ENCODE measurements at regions not wholly inside any gene's neighbourhood (a gene's known extent, or its start where the extent isn't known, plus 50 kb on each side); places are given as distances from the start of the nearest gene placed in this dataset.

DNA sequence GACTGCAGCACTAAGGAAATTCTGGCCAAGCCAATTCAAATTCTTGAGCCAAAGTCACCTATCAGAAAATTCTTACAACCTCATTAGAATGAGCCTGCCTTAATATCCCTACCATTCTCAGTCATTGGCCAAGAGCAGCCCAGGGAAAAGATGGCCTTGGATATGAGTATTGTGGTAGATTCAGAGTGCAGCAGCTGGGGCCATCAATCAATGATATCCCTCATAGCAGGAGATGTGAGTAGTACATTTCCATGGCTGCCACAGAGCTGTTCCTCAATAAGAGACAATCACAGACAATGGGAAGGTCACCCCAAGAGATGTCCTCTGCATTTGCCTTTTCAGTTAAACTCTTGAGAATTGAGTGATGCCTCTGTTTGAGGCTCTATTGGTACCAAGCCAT, 161.6 kb downstream of the DYRK2 start:
- H3K4me2 ChIP-seq (ENCODE audit: insufficient read depth in 1 of 2, low read depth in 2 of 2, low read length in 2 of 2): no peak overlapping the region
- no peaks in the 10 kb centered on the region for H3K4me1 ChIP-seq (replicated peaks in 1 of 4; ENCODE audit: control insufficient read depth in 3 of 4, insufficient read depth in 4 of 4, low read length in 3 of 4)
- CTCF ChIA-PET (ENCODE audit: partially characterized antibody): no interaction called here
- H4K20me1 ChIP-seq (replicated peaks in 1 of 2; ENCODE audit: control insufficient read depth in 1 of 2, insufficient read depth in 2 of 2, low read length in 2 of 2): no peaks in the 10 kb centered on the region
- no peak overlapping the region for H2BK15ac ChIP-seq (ENCODE audit: low read length)
- H3K79me1 ChIP-seq (ENCODE audit: low read depth, low read length): no peaks in the 10 kb centered on the region
- no peak overlapping the region for H2AK5ac ChIP-seq (ENCODE audit: low read depth, low read length)
- H2BK12ac ChIP-seq (ENCODE audit: low read depth, low read length): no peak overlapping the region
- no peak overlapping the region for H3K27ac ChIP-seq (ENCODE audit: low read depth, low read length)
- no peak overlapping the region for H3K14ac ChIP-seq (ENCODE audit: insufficient read length)
- H3K27me3 ChIP-seq (replicated peaks in 1 of 4; ENCODE audit: control insufficient read depth in 3 of 4, extremely low read depth in 1 of 4, insufficient read depth in 3 of 4, low read length in 3 of 4): no peaks in the 10 kb centered on the region
- no peak overlapping the region for H4K8ac ChIP-seq (ENCODE audit: extremely low read depth, insufficient read depth, low read length)
- H3K18ac ChIP-seq (ENCODE audit: extremely low read depth, low read length): no peak overlapping the region
- TF ChIP-seq KDM5A (IDR thresholded peaks at IDR 0.05; ENCODE audit: low read length): no peak
- TF ChIP-seq SIX5 (IDR thresholded peaks at IDR 0.05; ENCODE audit: low read depth, low read length): no peak
- TF ChIP-seq EP300 (IDR thresholded peaks at IDR 0.05; ENCODE audit: borderline replicate concordance in 1 of 2, low read depth in 2 of 2, low read length in 2 of 2): no peak
- no peak for TF ChIP-seq KDM4A (IDR thresholded peaks at IDR 0.05; ENCODE audit: low read depth, low read length, severe bottlenecking)
- no peak for TF ChIP-seq SUZ12 (IDR thresholded peaks at IDR 0.05; ENCODE audit: low read length)
- TF ChIP-seq HDAC2 (IDR thresholded peaks at IDR 0.05; ENCODE audit: borderline replicate concordance in 1 of 2, low read depth in 2 of 2, low read length in 2 of 2): no peak
- no peak for TF ChIP-seq NANOG (IDR thresholded peaks at IDR 0.05; ENCODE audit: insufficient read depth, low read depth, low read length, poor library complexity, severe bottlenecking)
- no peak for TF ChIP-seq RFX5 (IDR thresholded peaks at IDR 0.05; ENCODE audit: borderline replicate concordance, low read depth, low read length)
- TF ChIP-seq ASH2L (IDR thresholded peaks at IDR 0.05; ENCODE audit: low read length): no peak
- H3K79me2 ChIP-seq (ENCODE audit: control insufficient read depth in 1 of 2, insufficient read depth in 2 of 2, low read length in 2 of 2): no peaks in the 10 kb centered on the region
- no peak overlapping the region for H3K56ac ChIP-seq (replicated peaks; ENCODE audit: insufficient read length, low read depth, low read length)
- peaks cover 0 to 1% of the 10 kb centered on the region in 2 experiments; a peak in 1 of 4 replicates for H3K9me3 ChIP-seq (ENCODE audit: insufficient read depth in 2 of 2, low read depth in 1 of 2, low read length in 1 of 2)
- H2BK5ac ChIP-seq (ENCODE audit: low read depth, low read length): no peak overlapping the region
- no peak overlapping the region for H4K91ac ChIP-seq (replicated peaks; ENCODE audit: insufficient read length, low read length)
- H3K9ac ChIP-seq (replicated peaks in 1 of 4; ENCODE audit: extremely low read depth in 1 of 4, low read depth in 3 of 4, low read length in 3 of 4): no peak overlapping the region
- no peak overlapping the region for H2BK20ac ChIP-seq (ENCODE audit: low read length)
- H3K36me3 ChIP-seq (ENCODE audit: control insufficient read depth in 2 of 4, insufficient read depth in 4 of 4, low read length in 3 of 4): no peaks in the 10 kb centered on the region
- H3K23ac ChIP-seq (ENCODE audit: insufficient read length): no peak overlapping the region
- H2AFZ ChIP-seq (ENCODE audit: low read length): no peak overlapping the region
- H3K4ac ChIP-seq (replicated peaks; ENCODE audit: insufficient read length, low read depth, low read length): no peak overlapping the region
- no peak overlapping the region for H2BK120ac ChIP-seq (replicated peaks; ENCODE audit: low read depth, low read length)
- DNase-seq (ENCODE audit: low read depth in 1 of 2, low spot score in 2 of 2) (no peak), FAIRE-seq (no peak)
- no peak overlapping the region for H3K4me3 ChIP-seq (ENCODE audit: extremely low read depth in 1 of 4, insufficient read depth in 2 of 4, low read depth in 3 of 4, low read length in 4 of 4)
- no peaks in the 10 kb centered on the region for H3K23me2 ChIP-seq (ENCODE audit: low read depth, low read length)
- POLR2A ChIA-PET (ENCODE audit: partially characterized antibody): no interaction called here
- H4K5ac ChIP-seq (ENCODE audit: insufficient read length, low read depth, low read length): no peak overlapping the region

Data from H1 (cell line).